SK-N-SH (cell line): ENCODE measurements at regions not wholly inside any gene's neighbourhood (a gene's known extent, or its start where the extent isn't known, plus 50 kb on each side); places are given as distances from the start of the nearest gene placed in this dataset.

ENCODE experiments used
- CTCF ChIA-PET: fragments of 300-600, 350-600 bp; formaldehyde crosslinking; extraction: SDS; loops from one replicate; lab custom pipeline; 2021; lab: Yijun Ruan, JAX
- POLR2A ChIA-PET: fragments of 350-600 bp; sonication (Branson Sonifier 250); formaldehyde crosslinking; extraction: SDS; loops from one replicate; lab custom pipeline; 2020; ENCODE audit warnings: antibody characterized with exemption, inconsistent platforms; lab: Yijun Ruan, JAX
- DNase-seq: peaks from one replicate; pipeline ENCODE4 v3.0.0; 2012
- H2AFZ ChIP-seq: fragments of 200-600 bp; sonication (generic); 2 replicates; pipeline ENCODE4 v1.8.1; 2016; ENCODE audit warnings: antibody characterized with exemption, mild to moderate bottlenecking, low read depth
- H3F3A ChIP-seq: fragments of 200-600 bp; sonication (generic); replicated peaks from 2 replicates; pipeline ENCODE3; 2016; ENCODE audit warnings: antibody characterized with exemption, mild to moderate bottlenecking; ENCODE audit not compliant: insufficient read depth
- H3K27ac ChIP-seq, 2 experiments: fragments of 200-500 bp in 1 of 2; fragments of 200-600 bp in 1 of 2; sonication (Bioruptor generic) in 1 of 2; sonication (generic), shearing (Covaris generic) in 1 of 2; 2 replicates each; pipeline versions ENCODE4 v1.5.1 to v1.6.1; 2014 to 2016; ENCODE audit warnings: low read depth in 2 of 2, inconsistent platforms in 1 of 2, low read length in 1 of 2, mild to moderate bottlenecking in 1 of 2, mixed read lengths in 1 of 2
- H3K27me3 ChIP-seq: fragments of 200-600 bp; sonication (generic), shearing (Covaris generic); 2 replicates; pipeline ENCODE4 v1.6.1; 2016; ENCODE audit warnings: mixed run types; ENCODE audit not compliant: insufficient read depth
- H3K36me3 ChIP-seq, 2 experiments: fragments of 200-500 bp in 1 of 2; fragments of 200-600 bp in 1 of 2; sonication (Bioruptor generic) in 1 of 2; sonication (generic) in 1 of 2; replicated peaks in 1 of 2; 2 replicates each; pipeline versions ENCODE3 to v1.5.1; 2014 to 2016; ENCODE audit warnings: low read length in 1 of 2, mild to moderate bottlenecking in 1 of 2; ENCODE audit not compliant: insufficient read depth in 2 of 2, control insufficient read depth in 1 of 2
- H3K4me1 ChIP-seq, 2 experiments: fragments of 200-500 bp in 1 of 2; fragments of 200-600 bp in 1 of 2; sonication (Bioruptor generic) in 1 of 2; sonication (generic), shearing (Covaris generic) in 1 of 2; 2 replicates each; pipeline versions ENCODE4 v1.5.1 to v1.6.1; 2014 to 2016; ENCODE audit warnings: low read depth in 1 of 2, low read length in 1 of 2, mixed run types in 1 of 2; ENCODE audit not compliant: insufficient read depth in 2 of 2, control insufficient read depth in 1 of 2
- H3K4me2 ChIP-seq: fragments of 200-600 bp; sonication (generic), shearing (Covaris generic); 2 replicates; pipeline ENCODE4 v1.6.1; 2017; ENCODE audit warnings: mixed run types
- H3K4me3 ChIP-seq, 2 experiments: fragments of 200-500 bp in 1 of 2; fragments of 200-600 bp in 1 of 2; sonication (Bioruptor generic) in 1 of 2; sonication (generic), shearing (Covaris generic) in 1 of 2; 2 replicates each; pipeline versions ENCODE4 v1.5.1 to v1.8.1; 2014 to 2016; ENCODE audit warnings: low read depth in 2 of 2, inconsistent platforms in 1 of 2, low read length in 1 of 2, mild to moderate bottlenecking in 1 of 2, mixed read lengths in 1 of 2, moderate library complexity in 1 of 2
- H3K79me2 ChIP-seq: fragments of 200-600 bp; sonication (generic); 2 replicates; pipeline ENCODE4 v1.8.1; 2017; ENCODE audit warnings: mild to moderate bottlenecking; ENCODE audit not compliant: insufficient read depth
- H3K9ac ChIP-seq: fragments of 200-600 bp; sonication (generic); 2 replicates; pipeline ENCODE4 v1.6.1; 2017; ENCODE audit warnings: mixed run types
- H3K9me2 ChIP-seq: fragments of 200-600 bp; sonication (generic); 2 replicates; pipeline ENCODE4 v1.6.1; 2017; ENCODE audit warnings: mixed run types
- H3K9me3 ChIP-seq: fragments of 200-600 bp; sonication (generic); 2 replicates; pipeline ENCODE4 v1.6.1; 2017; ENCODE audit warnings: mixed run types, mild to moderate bottlenecking, moderate library complexity
- H4K20me1 ChIP-seq: fragments of 200-600 bp; sonication (generic); 2 replicates; pipeline ENCODE4 v1.6.1; 2017; ENCODE audit warnings: mild to moderate bottlenecking, mixed run types; ENCODE audit not compliant: insufficient read depth
- EP300 ChIP-seq, 2 experiments: IDR thresholded peaks; 2 replicates each; pipeline versions ENCODE4 v1.4.0 to v1.6.1; 2012; ENCODE audit warnings: borderline replicate concordance in 1 of 2, low read depth in 1 of 2, low read length in 1 of 2
- FOXJ3 ChIP-seq: sonication (generic); formaldehyde crosslinking; IDR thresholded peaks from 2 replicates; pipeline ENCODE4 v1.5.1; 2020; ENCODE audit warnings: mild to moderate bottlenecking, missing genetic modification reagents
- FOXM1 ChIP-seq: IDR thresholded peaks from 2 replicates; pipeline ENCODE4 v1.4.0; 2012; ENCODE audit warnings: low read depth, mild to moderate bottlenecking
- GATA2 ChIP-seq: sonication (generic); formaldehyde crosslinking; IDR thresholded peaks from 2 replicates; pipeline ENCODE4 v1.5.0; 2020; ENCODE audit warnings: mild to moderate bottlenecking, missing genetic modification reagents
- MEF2A ChIP-seq: IDR thresholded peaks from 2 replicates; pipeline ENCODE4 v1.4.0; 2012; ENCODE audit warnings: low read depth, borderline replicate concordance
- POLR2AphosphoS5 ChIP-seq: IDR thresholded peaks from 2 replicates; pipeline ENCODE4 v1.6.1; 2012; ENCODE audit warnings: low read depth, low read length
- RFX5 ChIP-seq: IDR thresholded peaks from 2 replicates; pipeline ENCODE4 v1.6.1; 2012; ENCODE audit warnings: mild to moderate bottlenecking, improper control_type of control experiment, low read length
- RXRA ChIP-seq: IDR thresholded peaks from 2 replicates; pipeline ENCODE4 v1.4.0; 2012; ENCODE audit warnings: low read depth, mild to moderate bottlenecking, borderline replicate concordance
- SIN3A ChIP-seq: IDR thresholded peaks from 2 replicates; pipeline ENCODE4 v1.6.1; 2012; ENCODE audit warnings: low read depth, mild to moderate bottlenecking, low read length, moderate library complexity, borderline replicate concordance
- SMC3 ChIP-seq: IDR thresholded peaks from 2 replicates; pipeline ENCODE4 v1.6.1; 2012; ENCODE audit warnings: low read depth, low read length, improper control_type of control experiment
- TAF1 ChIP-seq: IDR thresholded peaks from 2 replicates; pipeline ENCODE4 v1.6.1; 2012; ENCODE audit warnings: low read depth, mild to moderate bottlenecking, low read length, moderate library complexity, borderline replicate concordance
- TEAD4 ChIP-seq: IDR thresholded peaks from 2 replicates; pipeline ENCODE4 v1.4.0; 2012; ENCODE audit warnings: mild to moderate bottlenecking, borderline replicate concordance; ENCODE audit not compliant: insufficient read depth
- YY1 ChIP-seq: IDR thresholded peaks from 2 replicates; pipeline ENCODE4 v1.4.0; 2012; ENCODE audit warnings: low read depth, mild to moderate bottlenecking
- WGBS: methylation state at CpG from one replicate; pipeline ENCODE4 v1.1.6; 2017; ENCODE audit warnings: low lambda C conversion rate; 5-methylcytosine and 5-hydroxymethylcytosine counted together
- TF ChIP-seq, protein P1 (sequence below): fragments of 150-350 bp; IDR thresholded peaks from 2 replicates; pipeline ENCODE4 v1.6.1; 2016; ENCODE audit warnings: mild to moderate bottlenecking, low read depth, low read length
- TF ChIP-seq, protein P2 (sequence below): IDR thresholded peaks from 2 replicates; pipeline ENCODE4 v1.4.0; 2012; ENCODE audit warnings: low read depth, borderline replicate concordance
- TF ChIP-seq, protein P3 (sequence below): fragments of 150-350 bp; IDR thresholded peaks from 2 replicates; pipeline ENCODE4 v1.6.1; 2017; ENCODE audit warnings: antibody characterized with exemption, low read length, low read depth, borderline replicate concordance
- TF ChIP-seq, protein P4 (sequence below): IDR thresholded peaks from 2 replicates; pipeline ENCODE4 v1.4.0; 2012; ENCODE audit warnings: low read depth, borderline replicate concordance
- TF ChIP-seq, protein P5 (sequence below): IDR thresholded peaks from 2 replicates; pipeline ENCODE4 v1.6.1; 2012; ENCODE audit warnings: mild to moderate bottlenecking, low read depth, low read length, moderate library complexity

DNA sequence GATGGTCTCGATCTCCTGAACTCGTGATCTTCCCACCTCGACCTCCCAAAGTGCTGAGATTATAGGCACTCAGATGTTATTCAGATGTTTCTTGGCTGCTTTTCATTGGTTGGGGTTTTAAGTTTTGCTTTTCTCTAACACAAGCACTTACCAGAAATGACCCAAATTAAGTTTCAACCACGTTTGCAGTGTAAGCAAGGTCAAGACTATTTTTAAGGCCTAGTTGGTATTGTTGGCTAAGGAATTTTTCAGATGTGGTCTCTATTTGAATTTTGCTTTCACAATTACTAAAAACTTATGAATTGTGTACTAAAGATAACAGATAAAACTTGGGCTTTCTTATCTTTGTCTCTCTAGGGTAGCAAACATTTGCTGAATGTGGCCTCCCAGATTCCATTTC lies 1756.9 kb upstream of the TENM3 start (continued):
- no peak for TF ChIP-seq TAF1

DNA sequence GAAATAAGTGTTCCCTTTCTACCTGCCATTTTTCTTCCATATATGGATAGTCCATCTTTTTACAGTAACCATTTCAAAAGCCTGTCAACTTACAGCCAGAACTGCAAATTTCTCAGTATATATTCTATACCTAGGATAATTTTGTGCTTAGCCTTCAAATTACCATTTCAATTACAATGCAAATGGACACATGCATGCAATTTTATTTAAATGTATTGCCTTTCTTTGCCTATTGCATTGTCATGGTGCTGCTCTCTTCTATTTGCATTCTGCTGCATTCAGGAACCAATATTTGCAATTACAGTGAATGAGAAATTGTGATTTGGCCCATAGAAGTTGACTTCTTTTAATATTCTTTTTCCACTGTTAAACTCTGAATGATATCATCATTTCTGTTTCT lies 1753.4 kb upstream of the TENM3 start:
- no peak for DNase-seq
- Histone ChIP-seq H3K9ac (no peak overlapping the region), H3K9me3 (no peaks in the 10 kb centered on the region), H3K9me2 (no peaks in the 10 kb centered on the region), H2AFZ (no peak overlapping the region), H3K36me3 (no peaks in the 10 kb centered on the region), H3K79me2 (no peaks in the 10 kb centered on the region), H3K27me3 (no peaks in the 10 kb centered on the region), H3F3A (no peaks in the 10 kb centered on the region), H3K4me1 (no peaks in the 10 kb centered on the region), H4K20me1 (no peaks in the 10 kb centered on the region), H3K4me3 (no peak overlapping the region), H3K27ac (no peak overlapping the region), H3K4me2 (no peak overlapping the region)
- TF ChIP-seq SMC3, result no peak
- no peak for TF ChIP-seq FOXJ3 (CRISPR knock-in tag)
- TF ChIP-seq, protein P1, sequence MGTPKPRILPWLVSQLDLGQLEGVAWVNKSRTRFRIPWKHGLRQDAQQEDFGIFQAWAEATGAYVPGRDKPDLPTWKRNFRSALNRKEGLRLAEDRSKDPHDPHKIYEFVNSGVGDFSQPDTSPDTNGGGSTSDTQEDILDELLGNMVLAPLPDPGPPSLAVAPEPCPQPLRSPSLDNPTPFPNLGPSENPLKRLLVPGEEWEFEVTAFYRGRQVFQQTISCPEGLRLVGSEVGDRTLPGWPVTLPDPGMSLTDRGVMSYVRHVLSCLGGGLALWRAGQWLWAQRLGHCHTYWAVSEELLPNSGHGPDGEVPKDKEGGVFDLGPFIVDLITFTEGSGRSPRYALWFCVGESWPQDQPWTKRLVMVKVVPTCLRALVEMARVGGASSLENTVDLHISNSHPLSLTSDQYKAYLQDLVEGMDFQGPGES, result no peak
- TF ChIP-seq MEF2A, result no peak
- no peak for TF ChIP-seq EP300 (IDR thresholded peaks at IDR 0.05; ENCODE audit: borderline replicate concordance in 1 of 2, low read depth in 1 of 2, low read length in 1 of 2)
- ChIA-PET POLR2A (no interaction called here), CTCF (interaction anchor here (1.8 kb wide), 1 partner anchor 40 kb away, joined by 4 read pairs; no protein-coding TSS in a partner anchor)

DNA sequence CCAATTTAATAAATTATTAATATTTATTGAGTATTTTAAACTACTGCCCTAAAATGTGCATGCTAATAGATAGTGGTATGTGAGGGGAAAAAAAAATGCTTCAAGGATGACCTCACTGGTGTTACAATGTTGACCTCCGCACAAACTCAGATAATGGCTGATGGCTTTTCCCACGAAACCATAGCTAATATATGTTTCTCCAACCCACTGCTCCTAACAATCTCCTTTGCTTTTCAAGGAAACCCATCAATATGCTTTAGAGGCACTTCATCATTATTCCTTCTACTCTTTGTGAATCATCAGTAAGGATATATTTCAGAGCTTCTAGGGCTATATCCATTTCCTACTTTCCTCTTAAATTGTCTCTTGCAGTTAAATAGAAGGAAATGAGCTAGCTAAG lies 1752.0 kb upstream of the TENM3 start:
- Histone ChIP-seq H3K9me3 (no peaks in the 10 kb centered on the region), H3K27me3 (no peaks in the 10 kb centered on the region), H3F3A (no peaks in the 10 kb centered on the region), H3K4me2 (no peak overlapping the region), H2AFZ (no peak overlapping the region), H3K9me2 (no peaks in the 10 kb centered on the region), H3K4me3 (no peak overlapping the region), H3K9ac (no peak overlapping the region), H3K4me1 (no peaks in the 10 kb centered on the region), H3K79me2 (no peaks in the 10 kb centered on the region), H3K27ac (no peak overlapping the region), H3K36me3 (no peaks in the 10 kb centered on the region), H4K20me1 (no peaks in the 10 kb centered on the region)
- ChIA-PET CTCF (interaction anchor here (0.6 to 1.8 kb wide), 2 partner anchors 32 to 42 kb away, joined by 3 to 4 read pairs; no protein-coding TSS in a partner anchor), POLR2A (no interaction called here)
- 2% methylated on average over 2 of the region's 2 CpGs for WGBS
- no peak for DNase-seq
- no peak for TF ChIP-seq FOXM1
- TF ChIP-seq, protein P2, sequence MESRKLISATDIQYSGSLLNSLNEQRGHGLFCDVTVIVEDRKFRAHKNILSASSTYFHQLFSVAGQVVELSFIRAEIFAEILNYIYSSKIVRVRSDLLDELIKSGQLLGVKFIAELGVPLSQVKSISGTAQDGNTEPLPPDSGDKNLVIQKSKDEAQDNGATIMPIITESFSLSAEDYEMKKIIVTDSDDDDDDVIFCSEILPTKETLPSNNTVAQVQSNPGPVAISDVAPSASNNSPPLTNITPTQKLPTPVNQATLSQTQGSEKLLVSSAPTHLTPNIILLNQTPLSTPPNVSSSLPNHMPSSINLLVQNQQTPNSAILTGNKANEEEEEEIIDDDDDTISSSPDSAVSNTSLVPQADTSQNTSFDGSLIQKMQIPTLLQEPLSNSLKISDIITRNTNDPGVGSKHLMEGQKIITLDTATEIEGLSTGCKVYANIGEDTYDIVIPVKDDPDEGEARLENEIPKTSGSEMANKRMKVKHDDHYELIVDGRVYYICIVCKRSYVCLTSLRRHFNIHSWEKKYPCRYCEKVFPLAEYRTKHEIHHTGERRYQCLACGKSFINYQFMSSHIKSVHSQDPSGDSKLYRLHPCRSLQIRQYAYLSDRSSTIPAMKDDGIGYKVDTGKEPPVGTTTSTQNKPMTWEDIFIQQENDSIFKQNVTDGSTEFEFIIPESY, result no peak
- TF ChIP-seq YY1, result no peak
- TF ChIP-seq, protein P3, sequence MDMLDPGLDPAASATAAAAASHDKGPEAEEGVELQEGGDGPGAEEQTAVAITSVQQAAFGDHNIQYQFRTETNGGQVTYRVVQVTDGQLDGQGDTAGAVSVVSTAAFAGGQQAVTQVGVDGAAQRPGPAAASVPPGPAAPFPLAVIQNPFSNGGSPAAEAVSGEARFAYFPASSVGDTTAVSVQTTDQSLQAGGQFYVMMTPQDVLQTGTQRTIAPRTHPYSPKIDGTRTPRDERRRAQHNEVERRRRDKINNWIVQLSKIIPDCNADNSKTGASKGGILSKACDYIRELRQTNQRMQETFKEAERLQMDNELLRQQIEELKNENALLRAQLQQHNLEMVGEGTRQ, result no peak
- TF ChIP-seq MEF2A, result no peak
- no peak for TF ChIP-seq POLR2AphosphoS5
- no peak for TF ChIP-seq SIN3A
- TF ChIP-seq, protein P4, sequence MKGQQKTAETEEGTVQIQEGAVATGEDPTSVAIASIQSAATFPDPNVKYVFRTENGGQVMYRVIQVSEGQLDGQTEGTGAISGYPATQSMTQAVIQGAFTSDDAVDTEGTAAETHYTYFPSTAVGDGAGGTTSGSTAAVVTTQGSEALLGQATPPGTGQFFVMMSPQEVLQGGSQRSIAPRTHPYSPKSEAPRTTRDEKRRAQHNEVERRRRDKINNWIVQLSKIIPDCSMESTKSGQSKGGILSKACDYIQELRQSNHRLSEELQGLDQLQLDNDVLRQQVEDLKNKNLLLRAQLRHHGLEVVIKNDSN, result no peak
- TF ChIP-seq, protein P5, sequence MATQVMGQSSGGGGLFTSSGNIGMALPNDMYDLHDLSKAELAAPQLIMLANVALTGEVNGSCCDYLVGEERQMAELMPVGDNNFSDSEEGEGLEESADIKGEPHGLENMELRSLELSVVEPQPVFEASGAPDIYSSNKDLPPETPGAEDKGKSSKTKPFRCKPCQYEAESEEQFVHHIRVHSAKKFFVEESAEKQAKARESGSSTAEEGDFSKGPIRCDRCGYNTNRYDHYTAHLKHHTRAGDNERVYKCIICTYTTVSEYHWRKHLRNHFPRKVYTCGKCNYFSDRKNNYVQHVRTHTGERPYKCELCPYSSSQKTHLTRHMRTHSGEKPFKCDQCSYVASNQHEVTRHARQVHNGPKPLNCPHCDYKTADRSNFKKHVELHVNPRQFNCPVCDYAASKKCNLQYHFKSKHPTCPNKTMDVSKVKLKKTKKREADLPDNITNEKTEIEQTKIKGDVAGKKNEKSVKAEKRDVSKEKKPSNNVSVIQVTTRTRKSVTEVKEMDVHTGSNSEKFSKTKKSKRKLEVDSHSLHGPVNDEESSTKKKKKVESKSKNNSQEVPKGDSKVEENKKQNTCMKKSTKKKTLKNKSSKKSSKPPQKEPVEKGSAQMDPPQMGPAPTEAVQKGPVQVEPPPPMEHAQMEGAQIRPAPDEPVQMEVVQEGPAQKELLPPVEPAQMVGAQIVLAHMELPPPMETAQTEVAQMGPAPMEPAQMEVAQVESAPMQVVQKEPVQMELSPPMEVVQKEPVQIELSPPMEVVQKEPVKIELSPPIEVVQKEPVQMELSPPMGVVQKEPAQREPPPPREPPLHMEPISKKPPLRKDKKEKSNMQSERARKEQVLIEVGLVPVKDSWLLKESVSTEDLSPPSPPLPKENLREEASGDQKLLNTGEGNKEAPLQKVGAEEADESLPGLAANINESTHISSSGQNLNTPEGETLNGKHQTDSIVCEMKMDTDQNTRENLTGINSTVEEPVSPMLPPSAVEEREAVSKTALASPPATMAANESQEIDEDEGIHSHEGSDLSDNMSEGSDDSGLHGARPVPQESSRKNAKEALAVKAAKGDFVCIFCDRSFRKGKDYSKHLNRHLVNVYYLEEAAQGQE, result no peak
- TF ChIP-seq RXRA, result no peak
- no peak for TF ChIP-seq FOXJ3 (CRISPR knock-in tag)
- no peak for TF ChIP-seq GATA2 (CRISPR knock-in tag)
- TF ChIP-seq TEAD4, result no peak
- no peak for TF ChIP-seq RFX5
